Mesenchymal stem cell (in vitro differentiated cells and primary cell): ENCODE measurements at regions not wholly inside any gene's neighbourhood (a gene's known extent, or its start where the extent isn't known, plus 50 kb on each side); places are given as distances from the start of the nearest gene placed in this dataset.

Experiments used
- DNase-seq: peaks from one replicate; pipeline ENCODE4 v3.0.0-alpha.2; 2013
- H2AFZ ChIP-seq: one replicate; pipeline ENCODE4 v1.6.1; 2013; ENCODE audit warnings: low read depth, mild to moderate bottlenecking, control low read depth, inconsistent platforms, low read length, moderate library complexity
- H2AK5ac ChIP-seq: 2 replicates; pipeline ENCODE4 v1.6.1; 2013; ENCODE audit warnings: low read length, moderate library complexity, mild to moderate bottlenecking, inconsistent platforms; ENCODE audit not compliant: severe bottlenecking
- H2BK120ac ChIP-seq: one replicate; pipeline ENCODE4 v1.6.1; 2013; ENCODE audit warnings: low read depth, mild to moderate bottlenecking, inconsistent platforms, low read length, moderate library complexity
- H2BK12ac ChIP-seq, 2 experiments: one replicate each; pipeline ENCODE4 v1.6.1; 2013; ENCODE audit warnings: inconsistent platforms in 2 of 2, low read length in 2 of 2, mild to moderate bottlenecking in 2 of 2, moderate library complexity in 2 of 2, control low read depth in 1 of 2
- H2BK15ac ChIP-seq: one replicate; pipeline ENCODE4 v1.6.1; 2013; ENCODE audit warnings: mild to moderate bottlenecking, low read depth, inconsistent platforms; ENCODE audit not compliant: poor library complexity, severe bottlenecking
- H2BK5ac ChIP-seq: 2 replicates; pipeline ENCODE4 v1.6.1; 2013; ENCODE audit warnings: low read depth, mild to moderate bottlenecking, low read length, control low read depth, inconsistent platforms; ENCODE audit not compliant: poor library complexity, severe bottlenecking
- H3K14ac ChIP-seq, 2 experiments: one replicate each; pipeline ENCODE4 v1.6.1; 2013; ENCODE audit warnings: inconsistent platforms in 2 of 2, low read length in 2 of 2, control low read depth in 1 of 2, mild to moderate bottlenecking in 1 of 2, moderate library complexity in 1 of 2
- H3K18ac ChIP-seq, 2 experiments: one replicate each; pipeline ENCODE4 v1.6.1; 2013; ENCODE audit warnings: inconsistent platforms in 2 of 2, low read length in 2 of 2, control low read depth in 1 of 2, low read depth in 1 of 2, mild to moderate bottlenecking in 1 of 2
- H3K23ac ChIP-seq, 2 experiments: one replicate each; pipeline ENCODE4 v1.6.1; 2013; ENCODE audit warnings: inconsistent platforms in 2 of 2, low read length in 2 of 2, mild to moderate bottlenecking in 2 of 2, moderate library complexity in 2 of 2, control low read depth in 1 of 2
- H3K27ac ChIP-seq: 2 replicates; pipeline ENCODE4 v1.5.1; 2013; ENCODE audit warnings: mild to moderate bottlenecking, moderate library complexity, low read length, control low read depth, inconsistent platforms; ENCODE audit not compliant: poor library complexity, severe bottlenecking
- H3K27me3 ChIP-seq, 2 experiments: 2 replicates each; pipeline versions ENCODE4 v1.6.1 to v1.7.0; 2013; ENCODE audit warnings: low read length in 2 of 2, mild to moderate bottlenecking in 2 of 2, moderate library complexity in 2 of 2, control low read depth in 1 of 2, inconsistent platforms in 1 of 2; ENCODE audit not compliant: control insufficient read depth in 1 of 2, insufficient read depth in 1 of 2
- H3K36me3 ChIP-seq, 2 experiments: 2 replicates each; pipeline versions ENCODE4 v1.6.1 to v1.7.0; 2013; ENCODE audit warnings: low read length in 2 of 2, control low read depth in 1 of 2, inconsistent platforms in 1 of 2, low read depth in 1 of 2, mild to moderate bottlenecking in 1 of 2; ENCODE audit not compliant: insufficient read depth in 2 of 2, control insufficient read depth in 1 of 2
- H3K4ac ChIP-seq, 2 experiments: one replicate each; pipeline ENCODE4 v1.6.1; 2013; ENCODE audit warnings: inconsistent platforms in 2 of 2, low read length in 2 of 2, mild to moderate bottlenecking in 2 of 2, moderate library complexity in 2 of 2, control low read depth in 1 of 2, low read depth in 1 of 2
- H3K4me1 ChIP-seq: 2 replicates; pipeline ENCODE4 v1.6.1; 2013; ENCODE audit warnings: low read depth, low read length, control low read depth; ENCODE audit not compliant: control insufficient read depth, insufficient read depth
- H3K4me2 ChIP-seq: 2 replicates; pipeline ENCODE4 v1.6.1; 2013; ENCODE audit warnings: low read length, mild to moderate bottlenecking, inconsistent platforms; ENCODE audit not compliant: poor library complexity, severe bottlenecking
- H3K4me3 ChIP-seq, 2 experiments: 2 replicates each; pipeline versions ENCODE4 v1.5.1 to v1.7.0; 2013; ENCODE audit warnings: low read length in 2 of 2, mild to moderate bottlenecking in 2 of 2, control low read depth in 1 of 2, low read depth in 1 of 2; ENCODE audit not compliant: insufficient read depth in 1 of 2
- H3K79me1 ChIP-seq: replicated peaks from 2 replicates; pipeline ENCODE4 v1.6.1; 2013; ENCODE audit warnings: mild to moderate bottlenecking, control low read depth, low read length, inconsistent platforms; ENCODE audit not compliant: poor library complexity, severe bottlenecking
- H3K9ac ChIP-seq: 2 replicates; pipeline ENCODE4 v1.7.0; 2013; ENCODE audit warnings: mild to moderate bottlenecking, low read length, moderate library complexity
- H3K9me3 ChIP-seq: 2 replicates; pipeline ENCODE4 v1.7.0; 2013; ENCODE audit warnings: mild to moderate bottlenecking, low read length; ENCODE audit not compliant: control insufficient read depth
- H4K8ac ChIP-seq: one replicate; pipeline ENCODE4 v1.6.1; 2013; ENCODE audit warnings: inconsistent platforms, mild to moderate bottlenecking, low read length, moderate library complexity
- H4K91ac ChIP-seq: one replicate; pipeline ENCODE4 v1.6.1; 2013; ENCODE audit warnings: mild to moderate bottlenecking, low read length, inconsistent platforms
- WGBS: methylation state at CpG from one replicate; pipeline ENCODE4 v1.1.7; 2013; ENCODE audit warnings: mixed read lengths; 5-methylcytosine and 5-hydroxymethylcytosine counted together

DNA sequence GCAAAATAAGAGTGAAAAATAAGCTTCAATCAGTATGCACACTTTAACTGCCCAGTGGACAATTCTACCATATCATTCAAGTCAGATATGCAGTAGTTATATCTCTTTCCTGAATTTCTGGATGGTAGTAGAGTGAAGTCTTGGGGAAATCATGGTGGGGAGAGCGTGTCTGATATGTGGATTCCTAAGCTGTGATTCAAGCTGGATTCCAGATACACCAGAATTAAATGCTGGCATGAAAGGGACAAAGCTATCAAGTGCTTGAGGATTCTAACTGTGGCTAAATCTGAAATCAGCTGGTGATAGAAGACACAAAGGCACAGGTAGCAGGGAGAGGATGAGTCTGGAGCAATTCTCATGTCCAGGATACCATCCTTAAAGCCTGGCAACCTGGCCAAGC lies 323.5 kb downstream of the DUSP10 start:
- H3K79me1 ChIP-seq = no peaks in the 10 kb centered on the region
- H2BK120ac ChIP-seq = no peak overlapping the region
- no peak overlapping the region for H3K4ac ChIP-seq
- no peak overlapping the region for H3K4me3 ChIP-seq
- H2BK5ac ChIP-seq = no peak overlapping the region
- no peaks in the 10 kb centered on the region for H3K36me3 ChIP-seq
- no peaks in the 10 kb centered on the region for H3K27me3 ChIP-seq
- peak; percentile 9 for DNase-seq
- no peak overlapping the region for H3K9ac ChIP-seq
- H3K9me3 ChIP-seq = no peaks in the 10 kb centered on the region
- H3K4me2 ChIP-seq = no peak overlapping the region
- no peak overlapping the region for H2BK12ac ChIP-seq
- H4K91ac ChIP-seq = peak overlapping the region; percentile 66
- peak overlapping the region; percentile 27 for H2AFZ ChIP-seq
- no peak overlapping the region for H3K27ac ChIP-seq
- no peak overlapping the region for H4K8ac ChIP-seq
- H3K4me1 ChIP-seq = peaks cover 2% of the 10 kb centered on the region
- WGBS = 80% methylated on average over 1 of the region's 1 CpG
- no peak overlapping the region for H3K18ac ChIP-seq
- H3K23ac ChIP-seq = no peak overlapping the region
- H2AK5ac ChIP-seq = no peak overlapping the region
- peak overlapping the region in 1 of 2 experiments; percentile 32 for H3K14ac ChIP-seq
- H2BK15ac ChIP-seq = no peak overlapping the region

DNA sequence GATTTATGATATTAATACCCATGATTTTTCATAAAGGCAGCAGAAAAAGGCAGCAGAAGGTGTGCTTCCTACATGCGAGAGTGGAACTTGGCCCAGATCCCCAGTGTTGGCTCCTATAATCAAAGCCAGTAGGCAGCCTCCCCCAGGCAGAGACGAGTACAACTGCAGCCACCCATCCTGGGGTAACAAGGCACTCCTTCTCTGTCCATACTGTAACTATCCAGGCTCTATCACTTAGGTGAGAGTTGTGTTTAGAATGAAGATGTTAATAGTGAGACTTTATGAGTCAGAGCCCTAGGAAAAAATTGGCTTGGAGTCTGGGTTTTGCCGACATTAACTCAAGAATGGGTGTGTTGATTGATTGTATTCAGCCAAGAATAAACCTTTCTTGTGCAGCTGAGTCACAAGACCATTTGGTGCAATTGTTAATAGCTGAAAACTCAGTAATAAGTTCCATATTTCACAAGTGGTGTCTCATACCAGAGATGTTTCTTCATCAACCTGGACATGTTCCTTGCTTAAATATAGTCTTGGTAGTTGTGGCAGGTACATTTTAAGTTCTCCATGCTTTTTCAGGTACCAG lies 322.3 kb downstream of the DUSP10 start:
- no peak overlapping the region for H3K4ac ChIP-seq
- no peaks in the 10 kb centered on the region for H3K27me3 ChIP-seq
- 53% methylated on average over 2 of the region's 3 CpGs for WGBS
- no peak overlapping the region for H3K14ac ChIP-seq
- no peak overlapping the region for H2BK120ac ChIP-seq
- peak overlapping the region in 1 of 2 experiments; percentile 20 for H3K4me3 ChIP-seq
- H2BK12ac ChIP-seq = peak overlapping the region in 1 of 2 experiments; percentile 45
- H3K4me2 ChIP-seq = no peak overlapping the region
- H4K8ac ChIP-seq = no peak overlapping the region
- no peak overlapping the region for H4K91ac ChIP-seq
- no peak overlapping the region for H3K9ac ChIP-seq
- H3K23ac ChIP-seq = no peak overlapping the region
- no peaks in the 10 kb centered on the region for H3K9me3 ChIP-seq
- peaks cover 2% of the 10 kb centered on the region for H3K4me1 ChIP-seq
- peak; percentile 64 for DNase-seq
- H2AFZ ChIP-seq = no peak overlapping the region
- no peak overlapping the region for H2BK15ac ChIP-seq
- H2AK5ac ChIP-seq = no peak overlapping the region
- no peak overlapping the region for H3K18ac ChIP-seq
- no peak overlapping the region for H3K27ac ChIP-seq
- H3K36me3 ChIP-seq = no peaks in the 10 kb centered on the region
- H2BK5ac ChIP-seq = no peak overlapping the region
- no peaks in the 10 kb centered on the region for H3K79me1 ChIP-seq

DNA sequence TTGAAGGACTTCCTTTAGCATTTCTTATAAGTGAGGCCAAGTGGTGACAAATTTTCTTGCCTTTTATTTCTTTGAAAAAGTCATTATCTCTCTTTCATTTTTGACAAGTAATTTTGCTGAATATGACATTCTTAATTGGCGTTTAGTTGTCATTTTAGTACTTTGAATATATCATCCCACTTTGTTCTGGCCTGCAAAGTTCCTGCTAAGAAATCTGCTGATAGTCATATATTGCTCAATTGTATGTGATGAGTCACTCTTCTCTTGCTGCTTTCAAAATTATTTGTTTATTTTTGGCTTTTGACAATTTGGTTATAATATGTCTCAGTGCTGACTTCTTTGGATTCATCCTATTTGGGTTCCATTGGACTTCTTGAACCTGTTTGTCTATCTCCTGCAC lies 312.6 kb downstream of the DUSP10 start:
- Histone ChIP-seq H3K79me1 (no peaks in the 10 kb centered on the region), H3K23ac (no peak overlapping the region), H2BK120ac (no peak overlapping the region), H3K9ac (no peak overlapping the region), H2AK5ac (no peak overlapping the region), H4K91ac (no peak overlapping the region), H3K4me1 (no peaks in the 10 kb centered on the region), H3K36me3 (no peaks in the 10 kb centered on the region), H2BK5ac (no peak overlapping the region), H3K27ac (no peak overlapping the region), H3K4me2 (no peak overlapping the region), H3K4ac (no peak overlapping the region), H2BK15ac (no peak overlapping the region), H3K14ac (no peak overlapping the region), H2BK12ac (no peak overlapping the region), H3K9me3 (peaks cover 4% of the 10 kb centered on the region), H3K4me3 (no peak overlapping the region), H3K27me3 (no peaks in the 10 kb centered on the region), H3K18ac (no peak overlapping the region), H2AFZ (no peak overlapping the region), H4K8ac (no peak overlapping the region)
- DNase-seq = peak; percentile 77
- no CpG with 5 or more reads among the region's 1 CpG for WGBS

DNA sequence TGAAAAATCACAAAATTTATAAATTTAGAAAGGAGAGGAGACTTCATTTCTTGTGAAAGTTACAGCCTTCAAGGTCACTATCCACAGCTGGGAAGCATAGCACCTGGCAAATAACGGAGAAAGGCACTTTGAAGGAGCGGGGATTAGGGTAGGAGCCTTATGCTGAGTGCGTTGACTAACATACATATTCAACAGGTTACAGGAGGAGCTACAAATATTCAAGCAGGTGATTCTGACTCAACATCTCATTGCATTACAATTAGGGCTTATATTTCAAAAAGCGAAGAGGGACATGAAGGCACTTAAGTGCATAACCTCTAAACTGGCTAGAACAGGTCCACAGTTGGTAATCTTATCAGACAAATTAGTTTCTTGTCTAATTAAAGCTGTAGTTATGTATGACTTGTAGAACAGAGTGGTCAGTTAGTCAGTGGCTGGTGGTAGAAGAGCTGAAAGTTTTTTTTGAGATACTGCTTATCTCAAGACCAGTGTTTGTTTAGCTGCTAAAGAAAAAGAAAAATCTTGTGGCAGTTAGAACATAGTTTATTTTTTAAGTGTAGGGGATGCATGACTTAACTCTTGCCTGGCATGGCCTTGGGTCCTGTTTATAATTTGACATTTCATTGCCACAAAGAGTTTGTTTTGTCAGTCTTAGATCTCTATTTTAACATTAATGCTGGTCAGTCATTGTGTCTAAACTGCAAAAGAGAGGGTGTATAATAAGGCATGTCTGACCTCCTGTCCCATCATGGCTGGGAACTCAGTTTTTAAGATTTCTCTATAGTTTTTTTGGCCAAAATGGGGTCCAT lies 311.5 kb downstream of the DUSP10 start:
- H3K4me3 ChIP-seq = no peak overlapping the region
- H3K4me2 ChIP-seq = no peak overlapping the region
- no peak overlapping the region for H3K18ac ChIP-seq
- no peaks in the 10 kb centered on the region for H3K4me1 ChIP-seq
- no peak overlapping the region for H4K8ac ChIP-seq
- H3K14ac ChIP-seq = no peak overlapping the region
- 93% methylated on average over 3 of the region's 4 CpGs for WGBS
- DNase-seq = peak; percentile 46
- peak overlapping the region; percentile 64 for H3K9ac ChIP-seq
- H2AFZ ChIP-seq = no peak overlapping the region
- no peaks in the 10 kb centered on the region for H3K27me3 ChIP-seq
- no peak overlapping the region for H3K27ac ChIP-seq
- H2BK120ac ChIP-seq = no peak overlapping the region
- H2BK5ac ChIP-seq = no peak overlapping the region
- no peak overlapping the region for H3K23ac ChIP-seq
- H3K4ac ChIP-seq = no peak overlapping the region
- no peak overlapping the region for H2AK5ac ChIP-seq
- H3K79me1 ChIP-seq = no peaks in the 10 kb centered on the region
- no peaks in the 10 kb centered on the region for H3K36me3 ChIP-seq
- peaks cover 4% of the 10 kb centered on the region for H3K9me3 ChIP-seq
- no peak overlapping the region for H2BK15ac ChIP-seq
- no peak overlapping the region for H4K91ac ChIP-seq
- H2BK12ac ChIP-seq = no peak overlapping the region
